Loucy (cell line): ENCODE measurements at regions not wholly inside any gene's neighbourhood (a gene's known extent, or its start where the extent isn't known, plus 50 kb on each side); places are given as distances from the start of the nearest gene placed in this dataset.

Experiments used
- H2AFZ ChIP-seq: fragments of 200-600 bp; sonication (generic); 2 replicates; pipeline ENCODE4 v1.6.0; 2016; ENCODE audit warnings: antibody characterized with exemption, mild to moderate bottlenecking, low read length, moderate library complexity
- H3F3A ChIP-seq: fragments of 200-600 bp; 2 replicates; pipeline ENCODE4 v1.6.0; 2016; ENCODE audit warnings: antibody characterized with exemption, low read depth, mild to moderate bottlenecking
- H3K27me3 ChIP-seq: fragments of 200-600 bp; sonication (generic); 2 replicates; pipeline ENCODE4 v1.6.1; 2014; ENCODE audit warnings: low read length, mild to moderate bottlenecking; ENCODE audit not compliant: insufficient read depth, poor library complexity, severe bottlenecking
- H3K36me3 ChIP-seq: fragments of 200-600 bp; sonication (generic); 2 replicates; pipeline ENCODE4 v1.6.1; 2016; ENCODE audit warnings: low read length; ENCODE audit not compliant: insufficient read depth
- H3K4me1 ChIP-seq: fragments of 200-600 bp; sonication (generic); 2 replicates; pipeline ENCODE4 v1.5.1; 2014; ENCODE audit warnings: low read length, mild to moderate bottlenecking; ENCODE audit not compliant: insufficient read depth, poor library complexity, severe bottlenecking
- H3K4me2 ChIP-seq: fragments of 200-600 bp; sonication (generic); 2 replicates; pipeline ENCODE4 v1.6.0; 2014; ENCODE audit warnings: antibody characterized with exemption, low read length, low read depth, mild to moderate bottlenecking; ENCODE audit not compliant: poor library complexity, severe bottlenecking
- H3K4me3 ChIP-seq: fragments of 200-600 bp; sonication (generic); 2 replicates; pipeline ENCODE4 v1.5.1; 2014; ENCODE audit warnings: low read length, mild to moderate bottlenecking, mixed read lengths; ENCODE audit not compliant: poor library complexity, severe bottlenecking
- H3K79me2 ChIP-seq: fragments of 200-600 bp; sonication (generic); 2 replicates; pipeline ENCODE4 v1.6.1; 2014; ENCODE audit warnings: low read length; ENCODE audit not compliant: insufficient read depth
- H3K9ac ChIP-seq: fragments of 200-600 bp; sonication (generic); 2 replicates; pipeline ENCODE4 v1.6.0; 2014; ENCODE audit warnings: mild to moderate bottlenecking, low read depth, low read length, moderate library complexity; ENCODE audit not compliant: poor library complexity, severe bottlenecking
- H3K9me2 ChIP-seq: fragments of 200-600 bp; sonication (generic); replicated peaks from 2 replicates; pipeline ENCODE4 v1.6.1; 2016; ENCODE audit warnings: low read depth, low read length, mixed read lengths
- H3K9me3 ChIP-seq: fragments of 200-600 bp; sonication (generic); 2 replicates; pipeline ENCODE4 v1.6.1; 2014; ENCODE audit warnings: mild to moderate bottlenecking, antibody characterized with exemption, low read length, low read depth; ENCODE audit not compliant: insufficient read depth
- H4K20me1 ChIP-seq: fragments of 200-600 bp; sonication (generic); 2 replicates; pipeline ENCODE4 v1.6.0; 2014; ENCODE audit warnings: antibody characterized with exemption, low read length, mild to moderate bottlenecking; ENCODE audit not compliant: insufficient read depth, poor library complexity, severe bottlenecking
- CTCF ChIP-seq: fragments of 200-600 bp; sonication (generic); conservative IDR thresholded peaks from 2 replicates; pipeline ENCODE4 v1.5.1; 2014; ENCODE audit warnings: mild to moderate bottlenecking, antibody characterized with exemption, low read length
- EZH2phosphoT487 ChIP-seq: fragments of 200-600 bp; IDR thresholded peaks from 2 replicates; pipeline ENCODE4 v1.6.1; 2018; ENCODE audit warnings: antibody characterized with exemption, mild to moderate bottlenecking, moderate library complexity, borderline replicate concordance

DNA sequence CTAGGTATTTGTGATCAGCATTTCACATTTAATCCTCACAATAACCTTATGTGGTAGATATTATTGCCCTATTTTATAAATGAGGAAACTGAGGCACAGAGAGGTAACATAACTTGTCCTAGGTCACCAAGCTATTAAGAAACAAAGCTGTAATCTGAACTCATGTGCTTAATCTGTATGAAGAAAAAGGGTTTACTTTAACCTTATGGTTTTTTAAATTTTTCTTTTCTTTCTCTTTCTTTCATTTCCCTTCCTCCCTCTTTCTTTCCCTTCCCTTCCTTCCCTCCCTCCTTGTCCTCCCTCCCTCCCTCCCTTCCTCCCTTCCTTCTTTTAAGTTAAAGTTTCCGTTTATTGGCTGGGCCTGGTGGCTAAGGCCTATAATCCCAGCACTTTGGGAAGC, 105.2 kb upstream of the AMZ2 start:
- Histone ChIP-seq H3K9me3 (no peaks in the 10 kb centered on the region), H4K20me1 (no peaks in the 10 kb centered on the region), H2AFZ (no peak overlapping the region), H3K27me3 (no peaks in the 10 kb centered on the region), H3K4me1 (no peaks in the 10 kb centered on the region), H3K9ac (no peak overlapping the region), H3K9me2 (no peaks in the 10 kb centered on the region), H3F3A (no peaks in the 10 kb centered on the region), H3K4me2 (no peak overlapping the region), H3K79me2 (no peaks in the 10 kb centered on the region), H3K4me3 (no peak overlapping the region), H3K36me3 (no peaks in the 10 kb centered on the region)
- TF ChIP-seq EZH2phosphoT487 (no peak), CTCF (no peak)

DNA sequence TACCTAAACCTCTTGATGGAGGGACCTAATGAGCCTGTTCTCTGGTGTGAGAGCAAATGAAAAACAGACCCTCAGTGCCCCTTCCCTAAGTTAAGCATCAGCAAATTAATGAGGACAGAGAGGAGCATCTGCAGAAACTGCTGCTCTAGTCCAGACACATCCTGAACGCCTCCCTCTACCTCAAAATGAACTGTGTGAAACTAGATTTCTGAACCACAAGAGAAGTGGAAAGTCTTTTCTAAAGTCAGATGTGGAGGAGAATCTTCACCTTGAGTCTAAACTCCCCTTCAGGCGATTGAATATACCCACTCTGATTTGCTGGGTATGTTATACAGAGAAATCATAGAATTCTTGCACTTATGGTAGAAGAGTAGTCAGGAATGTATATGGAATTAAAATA, 104.4 kb upstream of the AMZ2 start:
- H3K9me3 ChIP-seq, result no peaks in the 10 kb centered on the region
- no peaks in the 10 kb centered on the region for H3K9me2 ChIP-seq
- H4K20me1 ChIP-seq, result no peaks in the 10 kb centered on the region
- TF ChIP-seq EZH2phosphoT487 (no peak), CTCF (no peak)
- H3K79me2 ChIP-seq, result no peaks in the 10 kb centered on the region
- no peaks in the 10 kb centered on the region for H3F3A ChIP-seq
- no peaks in the 10 kb centered on the region for H3K27me3 ChIP-seq
- no peaks in the 10 kb centered on the region for H3K36me3 ChIP-seq
- no peak overlapping the region for H3K9ac ChIP-seq
- H3K4me2 ChIP-seq, result no peak overlapping the region
- H2AFZ ChIP-seq, result no peak overlapping the region
- H3K4me3 ChIP-seq, result no peak overlapping the region
- no peaks in the 10 kb centered on the region for H3K4me1 ChIP-seq

- TF ChIP-seq EZH2phosphoT487, result no peak
- no peak for TF ChIP-seq CTCF
- H4K20me1 ChIP-seq, result no peaks in the 10 kb centered on the region
- no peak overlapping the region for H2AFZ ChIP-seq
- H3K4me1 ChIP-seq, result no peaks in the 10 kb centered on the region
- no peak overlapping the region for H3K4me3 ChIP-seq
- H3K36me3 ChIP-seq, result no peaks in the 10 kb centered on the region
- no peaks in the 10 kb centered on the region for H3K27me3 ChIP-seq
- no peak overlapping the region for H3K4me2 ChIP-seq
- no peaks in the 10 kb centered on the region for H3K9me3 ChIP-seq
- no peaks in the 10 kb centered on the region for H3K9me2 ChIP-seq
- no peak overlapping the region for H3K9ac ChIP-seq
- no peaks in the 10 kb centered on the region for H3K79me2 ChIP-seq
- no peaks in the 10 kb centered on the region for H3F3A ChIP-seq
Measured at GRCh38 chr17:68145088-68145487, 102.8 kb upstream of the AMZ2 start.
